Hepatocyte (in vitro differentiated cells): ENCODE measurements at regions not wholly inside any gene's neighbourhood (a gene's known extent, or its start where the extent isn't known, plus 50 kb on each side); places are given as distances from the start of the nearest gene placed in this dataset.

Source experiments
- DNase-seq: peaks from one replicate; pipeline ENCODE4 v3.0.0-alpha.2; 2016; ENCODE audit warnings: low spot score
- H2AFZ ChIP-seq: fragments of 200-600 bp; sonication (generic); 2 replicates; pipeline ENCODE4 v1.6.0; 2016; ENCODE audit warnings: antibody characterized with exemption, mild to moderate bottlenecking
- H3K27ac ChIP-seq: fragments of 200-600 bp; sonication (generic); 2 replicates; pipeline ENCODE4 v1.5.1; 2016; ENCODE audit warnings: mild to moderate bottlenecking
- H3K27me3 ChIP-seq: fragments of 200-600 bp; sonication (generic); 2 replicates; pipeline ENCODE4 v1.6.1; 2016
- H3K36me3 ChIP-seq: fragments of 200-600 bp; sonication (generic); replicated peaks from 2 replicates; pipeline ENCODE4 v1.5.1; 2016; ENCODE audit warnings: low read depth; ENCODE audit not compliant: insufficient read depth
- H3K4me1 ChIP-seq: fragments of 200-600 bp; sonication (generic); 2 replicates; pipeline ENCODE4 v1.5.1; 2016; ENCODE audit warnings: mild to moderate bottlenecking, moderate library complexity; ENCODE audit not compliant: insufficient read depth
- H3K4me2 ChIP-seq: fragments of 200-600 bp; sonication (generic); 2 replicates; pipeline ENCODE4 v1.6.0; 2016
- H3K4me3 ChIP-seq: fragments of 200-600 bp; sonication (generic); 2 replicates; pipeline ENCODE4 v1.5.1; 2016; ENCODE audit warnings: mild to moderate bottlenecking
- H3K79me2 ChIP-seq: fragments of 200-600 bp; sonication (generic); 2 replicates; pipeline ENCODE4 v1.6.0; 2017; ENCODE audit warnings: mild to moderate bottlenecking
- H3K9me2 ChIP-seq: fragments of 200-600 bp; sonication (generic); replicated peaks from 2 replicates; pipeline ENCODE4 v1.6.0; 2017; ENCODE audit warnings: mild to moderate bottlenecking; ENCODE audit not compliant: insufficient read depth
- H3K9me3 ChIP-seq: fragments of 200-600 bp; sonication (generic); 2 replicates; pipeline ENCODE4 v1.5.1; 2016; ENCODE audit warnings: low read depth, mild to moderate bottlenecking
- H4K20me1 ChIP-seq: fragments of 200-600 bp; sonication (generic); 2 replicates; pipeline ENCODE4 v1.6.0; 2016; ENCODE audit warnings: mild to moderate bottlenecking; ENCODE audit not compliant: insufficient read depth, poor library complexity, severe bottlenecking
- CTCF ChIP-seq: fragments of 200-600 bp; sonication (generic); IDR thresholded peaks from 2 replicates; pipeline ENCODE4 v1.5.1; 2016; ENCODE audit warnings: antibody characterized with exemption, mild to moderate bottlenecking; ENCODE audit not compliant: poor library complexity
- EZH2 ChIP-seq: fragments of 200-600 bp; sonication (generic); IDR thresholded peaks from 2 replicates; pipeline ENCODE4 v1.6.1; 2016; ENCODE audit warnings: antibody characterized with exemption, mild to moderate bottlenecking, borderline replicate concordance
- EZH2phosphoT487 ChIP-seq: fragments of 200-600 bp; sonication (generic); IDR thresholded peaks from one replicate; pipeline ENCODE4 v1.6.1; 2018; ENCODE audit warnings: antibody characterized with exemption, mild to moderate bottlenecking, low read depth, moderate library complexity; ENCODE audit not compliant: unreplicated experiment, severe bottlenecking
- WGBS: methylation state at CpG from one replicate; pipeline ENCODE4 v1.1.6; 2016; ENCODE audit warnings: low lambda C conversion rate; ENCODE audit errors: missing lambda C conversion rate; 5-methylcytosine and 5-hydroxymethylcytosine counted together

- Histone ChIP-seq H3K27me3 (no peaks in the 10 kb centered on the region), H3K4me1 (no peaks in the 10 kb centered on the region), H3K79me2 (no peaks in the 10 kb centered on the region), H3K9me3 (no peaks in the 10 kb centered on the region), H3K4me3 (no peak overlapping the region), H2AFZ (no peak overlapping the region), H4K20me1 (no peaks in the 10 kb centered on the region), H3K4me2 (no peak overlapping the region), H3K9me2 (no peaks in the 10 kb centered on the region), H3K36me3 (no peaks in the 10 kb centered on the region), H3K27ac (no peak overlapping the region)
- no peak for TF ChIP-seq CTCF
- WGBS: 98% methylated on average over 2 of the region's 2 CpGs
- no peak for DNase-seq
These were observed 95.7 kb upstream of the OSR1 start for GRCh38 chr2:19454125-19454524.

GRCh38 chr2:19442731-19443130, 84.3 kb upstream of the OSR1 start:
- DNase-seq: no peak
- Histone ChIP-seq H3K27ac (no peak overlapping the region), H3K9me2 (no peaks in the 10 kb centered on the region), H3K9me3 (no peaks in the 10 kb centered on the region), H3K27me3 (no peaks in the 10 kb centered on the region), H3K79me2 (no peaks in the 10 kb centered on the region), H4K20me1 (no peaks in the 10 kb centered on the region), H3K4me2 (no peak overlapping the region), H3K36me3 (no peaks in the 10 kb centered on the region), H3K4me3 (no peak overlapping the region), H2AFZ (no peak overlapping the region), H3K4me1 (no peaks in the 10 kb centered on the region)
- 88% methylated on average over 3 of the region's 3 CpGs for WGBS
- TF ChIP-seq EZH2phosphoT487: no peak
- no peak for TF ChIP-seq EZH2
- no peak for TF ChIP-seq CTCF

GRCh38 chr2:19439081-19439480, 80.7 kb upstream of the OSR1 start:
- Histone ChIP-seq H3K27ac (no peak overlapping the region), H3K9me2 (no peaks in the 10 kb centered on the region), H3K9me3 (no peaks in the 10 kb centered on the region), H4K20me1 (no peaks in the 10 kb centered on the region), H3K79me2 (no peaks in the 10 kb centered on the region), H3K4me2 (no peak overlapping the region), H3K27me3 (no peaks in the 10 kb centered on the region), H2AFZ (no peak overlapping the region), H3K36me3 (no peaks in the 10 kb centered on the region), H3K4me1 (no peaks in the 10 kb centered on the region), H3K4me3 (no peak overlapping the region)
- 87% methylated on average over 2 of the region's 2 CpGs for WGBS
- TF ChIP-seq EZH2phosphoT487 (no peak), EZH2 (no peak), CTCF (no peak)
- DNase-seq: no peak

GRCh38 chr2:19435815-19436214, 77.4 kb upstream of the OSR1 start:
- Histone ChIP-seq H3K4me2 (no peak overlapping the region), H3K36me3 (no peaks in the 10 kb centered on the region), H3K27ac (no peak overlapping the region), H2AFZ (no peak overlapping the region), H3K79me2 (no peaks in the 10 kb centered on the region), H3K9me2 (no peaks in the 10 kb centered on the region), H3K9me3 (no peaks in the 10 kb centered on the region), H4K20me1 (no peaks in the 10 kb centered on the region), H3K4me3 (no peak overlapping the region), H3K27me3 (no peaks in the 10 kb centered on the region), H3K4me1 (no peaks in the 10 kb centered on the region)
- DNase-seq: no peak
- TF ChIP-seq CTCF (no peak), EZH2phosphoT487 (no peak), EZH2 (no peak)
- 0% methylated on average over 1 of the region's 1 CpG for WGBS
